Testis (tissue), 2 donors: ENCODE measurements at regions not wholly inside any gene's neighbourhood (a gene's known extent, or its start where the extent isn't known, plus 50 kb on each side); places are given as distances from the start of the nearest gene placed in this dataset.

Experiments used
- DNase-seq: peaks from one replicate; pipeline ENCODE4 v3.0.0-alpha.2; 2019
- H3K27ac ChIP-seq, 2 donors: fragments of 200-600 bp; sonication (generic); one replicate each; pipeline ENCODE4 v1.5.1; 2019
- H3K27me3 ChIP-seq: fragments of 200-600 bp; sonication (generic); one replicate; pipeline ENCODE4 v1.5.1; 2019
- H3K36me3 ChIP-seq: fragments of 200-600 bp; sonication (generic); one replicate; pipeline ENCODE4 v1.5.1; 2017; ENCODE audit warnings: low read depth; ENCODE audit errors: missing control alignments
- H3K4me1 ChIP-seq: fragments of 200-600 bp; sonication (generic); one replicate; pipeline ENCODE4 v1.5.1; 2019
- H3K4me3 ChIP-seq, 2 donors: fragments of 200-600 bp; sonication (generic); one replicate each; pipeline ENCODE4 v1.5.1; 2017 to 2019
- H3K9me3 ChIP-seq: fragments of 200-600 bp; sonication (generic); one replicate; pipeline ENCODE4 v1.5.1; 2017
- CTCF ChIP-seq, 3 experiments: fragments of 450-650 bp in 2 of 3; fragments of 200-600 bp in 1 of 3; sonication (generic) in 1 of 3; IDR thresholded peaks; one replicate each; pipeline ENCODE4 v1.5.1; 2016 to 2019; ENCODE audit warnings: antibody characterized with exemption in 3 of 3, mild to moderate bottlenecking in 2 of 3, moderate library complexity in 1 of 3
- POLR2A ChIP-seq: fragments of 450-650 bp; IDR thresholded peaks from one replicate; pipeline ENCODE4 v1.6.1; 2017; ENCODE audit warnings: antibody characterized with exemption, mild to moderate bottlenecking, moderate library complexity
- WGBS, 2 donors: methylation state at CpG; one replicate each; pipeline ENCODE4 v1.1.5; 2018; 5-methylcytosine and 5-hydroxymethylcytosine counted together
- intact Hi-C: fragments of 100-400 bp; cut with DNase I; formaldehyde crosslinking; loops from one replicate; pipeline ENCODE4 v1.15.1; 2023; ENCODE audit warnings: low total_unique reads

DNA sequence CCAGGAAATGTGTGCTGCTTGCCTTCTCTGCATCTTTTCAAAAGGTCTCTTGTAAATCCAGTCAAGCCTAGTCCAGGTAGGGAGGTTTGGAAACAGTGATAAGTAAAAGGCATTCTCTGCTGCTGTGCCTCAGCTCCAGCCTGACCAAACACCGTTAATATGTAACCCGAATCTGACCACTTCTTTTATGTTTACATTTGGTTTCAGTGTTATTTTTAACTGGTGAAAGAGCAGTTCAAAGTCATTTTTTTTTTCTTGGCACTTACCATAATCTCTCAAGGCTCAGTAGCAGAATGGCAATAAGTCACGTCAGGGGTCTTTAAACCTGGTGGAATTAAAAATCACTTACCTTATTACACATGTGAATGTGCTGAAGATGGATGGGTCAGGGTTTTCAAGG is 216.8 kb downstream of the PTEN start:
- 36 to 39% methylated on average over 3 of the region's 3 CpGs for WGBS, 2 donors
- no peaks in the 10 kb centered on the region for H3K4me1 ChIP-seq
- no peaks in the 10 kb centered on the region for H3K9me3 ChIP-seq
- H3K4me3 ChIP-seq: no peak overlapping the region
- no peaks in the 10 kb centered on the region for H3K36me3 ChIP-seq
- TF ChIP-seq CTCF (IDR thresholded peaks at IDR 0.05): no peak
- TF ChIP-seq POLR2A: no peak
- intact Hi-C loops: no loop called here
- H3K27ac ChIP-seq: no peak overlapping the region
- DNase-seq: no peak
- no peaks in the 10 kb centered on the region for H3K27me3 ChIP-seq

- H3K4me1 ChIP-seq: no peaks in the 10 kb centered on the region
- H3K27me3 ChIP-seq: no peaks in the 10 kb centered on the region
- H3K36me3 ChIP-seq: no peaks in the 10 kb centered on the region
- H3K4me3 ChIP-seq: no peak overlapping the region
- 67 to 81% methylated on average over 3 of the region's 3 CpGs for WGBS, 2 donors
- intact Hi-C loops: no loop called here
- no peak overlapping the region for H3K27ac ChIP-seq
- no peaks in the 10 kb centered on the region for H3K9me3 ChIP-seq
- no peak for DNase-seq
- TF ChIP-seq POLR2A: no peak
- no peak for TF ChIP-seq CTCF (IDR thresholded peaks at IDR 0.05)
Measured at GRCh38 chr10:88081457-88082054, 218.1 kb downstream of the PTEN start.

- H3K27me3 ChIP-seq: no peaks in the 10 kb centered on the region
- no peak overlapping the region for H3K4me3 ChIP-seq
- H3K36me3 ChIP-seq: no peaks in the 10 kb centered on the region
- no peaks in the 10 kb centered on the region for H3K4me1 ChIP-seq
- no peaks in the 10 kb centered on the region for H3K9me3 ChIP-seq
- 80 to 96% methylated on average over 3 of the region's 3 CpGs for WGBS, 2 donors
- intact Hi-C loops: no loop called here
- no peak for DNase-seq
- no peak for TF ChIP-seq POLR2A
- TF ChIP-seq CTCF (IDR thresholded peaks at IDR 0.05): no peak
- H3K27ac ChIP-seq: no peak overlapping the region
Measured at GRCh38 chr10:88082391-88082790, 219.0 kb downstream of the PTEN start.

DNA sequence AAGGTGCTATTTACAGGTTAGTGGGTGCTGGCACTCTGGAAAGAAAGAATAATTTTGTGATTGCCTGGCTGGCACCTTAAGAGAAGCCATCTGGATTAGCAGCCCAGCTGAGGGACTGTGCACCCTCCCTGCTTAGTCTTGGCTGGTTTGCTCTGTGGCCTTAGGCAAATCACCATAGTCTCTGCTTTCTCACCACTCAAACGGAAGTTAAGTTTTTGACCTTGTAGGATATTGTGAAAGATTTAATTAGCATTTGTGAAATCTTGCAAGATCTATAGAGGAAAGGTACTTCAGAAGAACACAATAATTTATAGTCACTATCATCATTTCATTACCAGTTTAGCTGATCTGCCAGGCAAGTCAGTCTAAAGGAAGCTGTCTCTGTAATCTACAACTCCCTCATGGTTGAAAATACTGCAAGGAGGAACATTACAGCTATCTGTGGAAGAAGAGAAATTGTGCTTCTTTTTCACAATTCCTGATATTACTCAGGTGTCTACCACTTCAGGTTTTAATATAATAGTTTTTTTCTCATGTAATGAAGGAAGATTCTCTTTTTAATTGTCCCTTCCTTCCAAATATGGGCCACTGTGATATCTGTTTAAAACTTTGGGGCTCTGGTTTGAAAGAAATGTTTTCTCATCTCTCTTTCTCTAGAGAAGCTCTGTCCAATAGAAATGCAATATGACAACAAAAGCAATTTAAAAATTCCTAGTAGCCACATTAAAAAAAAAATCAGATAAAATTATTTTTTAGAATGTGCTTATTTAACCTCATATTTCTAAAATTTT is 219.6 kb downstream of the PTEN start:
- Histone ChIP-seq H3K4me3 (no peak overlapping the region), H3K9me3 (no peaks in the 10 kb centered on the region), H3K4me1 (no peaks in the 10 kb centered on the region), H3K36me3 (no peaks in the 10 kb centered on the region), H3K27me3 (no peaks in the 10 kb centered on the region), H3K27ac (no peak overlapping the region)
- 50 to 83% methylated on average over 1 of the region's 1 CpG for WGBS, 2 donors
- DNase-seq: no peak
- no peak for TF ChIP-seq CTCF (IDR thresholded peaks at IDR 0.05)
- TF ChIP-seq POLR2A: no peak
- intact Hi-C loops: no loop called here

DNA sequence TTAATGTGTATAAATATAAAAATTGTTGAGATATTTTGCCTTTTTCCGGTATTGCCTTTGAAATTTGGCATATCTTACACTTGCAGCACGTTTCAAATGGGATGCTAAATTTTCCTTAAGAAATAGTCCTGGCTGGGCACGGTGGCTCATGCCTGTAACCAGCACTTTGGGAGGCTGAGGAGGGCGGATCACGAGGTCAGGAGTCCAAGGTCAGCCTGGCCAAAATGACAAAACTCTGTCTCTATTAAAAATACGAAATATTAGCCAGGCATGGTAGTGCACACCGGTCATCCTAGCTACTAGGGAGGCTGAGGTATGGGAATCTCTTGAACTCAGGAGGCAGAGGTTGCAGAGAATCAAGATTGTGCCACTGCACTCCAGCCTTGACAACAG is 220.2 kb downstream of the PTEN start:
- DNase-seq: no peak
- intact Hi-C loops: no loop called here
- Histone ChIP-seq H3K27me3 (no peaks in the 10 kb centered on the region), H3K27ac (no peak overlapping the region), H3K36me3 (no peaks in the 10 kb centered on the region), H3K9me3 (no peaks in the 10 kb centered on the region), H3K4me1 (no peaks in the 10 kb centered on the region), H3K4me3 (no peak overlapping the region)
- TF ChIP-seq POLR2A: no peak
- no peak for TF ChIP-seq CTCF (IDR thresholded peaks at IDR 0.05)
- 78 to 85% methylated on average over 7 of the region's 7 CpGs for WGBS, 2 donors
